NCI-H1092 treated with DMSO at 0.1 percent for 48 hours (cell line): ENCODE measurements at regions not wholly inside any gene's neighbourhood (a gene's known extent, or its start where the extent isn't known, plus 50 kb on each side); places are given as distances from the start of the nearest gene placed in this dataset.
"Not testable (repeated sequence)": the region's sequence is repeated elsewhere in the genome, so short reads cannot be mapped to it uniquely, and the experiment has no call there.

Experiments
- DNase-seq: peaks from one replicate; lab custom pipeline; 2025; lab: John Stamatoyannopoulos, UW

GRCh38 chr2:125224188-125224587 lies 1199.1 kb downstream of the CNTNAP5 start:
- DNase-seq, result no peak

DNA sequence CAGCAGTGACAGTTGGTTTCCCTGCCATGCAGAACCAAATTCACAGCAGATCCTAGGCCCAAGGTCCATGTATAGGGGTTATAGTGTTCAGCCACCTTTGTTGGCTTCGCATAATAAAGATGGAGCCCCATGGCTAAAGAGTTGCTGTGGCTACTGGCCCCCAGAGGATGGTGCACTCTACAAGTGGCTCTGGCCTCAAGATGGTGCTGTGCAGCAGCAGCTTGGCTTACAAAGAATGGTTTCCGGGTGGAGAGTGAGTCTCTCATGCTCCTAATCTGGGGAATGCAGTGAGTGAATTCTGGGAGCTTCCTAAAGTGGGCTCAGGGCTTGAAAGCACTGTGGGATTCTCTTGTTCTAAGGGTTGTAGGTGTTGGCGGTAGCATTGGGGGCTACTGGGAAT lies 1199.7 kb downstream of the CNTNAP5 start:
- no peak for DNase-seq

- no peak for DNase-seq
Observed at GRCh38 chr2:125227843-125228392, 1202.8 kb downstream of the CNTNAP5 start.

DNA sequence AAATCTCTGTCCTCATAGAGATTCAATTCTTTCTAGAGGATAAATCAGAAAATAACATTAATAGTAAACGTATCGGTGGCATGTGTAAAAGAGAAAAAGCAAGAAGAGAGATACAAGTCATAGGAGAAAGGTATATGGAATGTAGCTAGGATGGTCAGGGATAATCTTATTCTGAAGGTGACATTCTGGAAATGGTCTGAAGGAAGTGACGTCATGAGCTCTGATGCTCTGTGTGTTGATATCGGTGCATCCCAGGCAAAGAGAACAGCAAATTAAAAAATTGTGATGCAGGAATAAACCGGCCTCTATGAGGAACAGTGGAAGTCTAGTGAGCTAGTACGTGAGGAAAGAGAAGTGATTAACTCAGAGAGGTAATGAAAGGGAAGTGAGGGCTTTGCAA lies 1215.8 kb downstream of the CNTNAP5 start:
- no peak for DNase-seq

GRCh38 chr2:125243074-125243473 lies 1218.0 kb downstream of the CNTNAP5 start:
- DNase-seq, result no peak

DNA sequence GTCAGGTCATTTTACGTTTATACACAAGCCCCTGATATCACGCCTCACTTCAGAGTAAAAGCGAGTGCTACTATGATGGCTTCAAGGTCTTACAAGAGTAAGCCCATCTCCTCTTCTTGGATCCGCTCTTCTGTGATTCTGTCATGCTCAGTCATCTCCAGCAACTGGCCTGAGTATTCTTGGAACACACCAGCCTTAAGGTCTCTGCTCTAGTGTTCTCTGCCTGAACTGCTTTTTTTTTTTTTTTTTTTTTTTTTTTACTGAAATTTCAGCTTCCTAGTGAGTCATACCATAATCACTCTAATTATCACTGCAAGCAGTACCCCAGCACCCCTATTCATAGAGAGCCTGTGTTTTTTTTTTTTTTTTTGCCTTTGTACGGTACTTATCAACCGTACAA lies 1228.9 kb downstream of the CNTNAP5 start:
- no peak for DNase-seq

- DNase-seq, result no peak
Observed at GRCh38 chr2:125259451-125259850, 1234.4 kb downstream of the CNTNAP5 start.

- DNase-seq, result not testable (repeated sequence)
Observed at GRCh38 chr2:125260366-125260930, 1235.4 kb downstream of the CNTNAP5 start.

DNA sequence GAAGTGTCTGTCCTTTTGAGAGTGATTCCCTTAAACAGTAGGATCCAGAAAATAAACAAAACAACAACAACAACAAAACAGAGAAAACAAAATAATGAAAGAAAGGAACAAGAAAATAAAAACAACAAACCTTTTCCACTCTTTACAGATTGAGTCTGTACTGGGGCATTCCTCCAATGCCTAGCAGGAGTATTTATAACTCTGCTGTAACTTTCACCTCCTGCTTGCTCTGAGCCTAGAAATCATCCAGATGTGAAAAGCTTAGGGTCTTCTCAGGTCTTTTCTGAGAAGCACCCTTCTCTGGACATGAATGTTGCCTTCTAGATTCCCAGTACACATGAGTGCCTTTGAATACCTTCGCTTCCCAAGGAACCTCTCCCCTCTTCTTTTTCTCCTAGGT lies 1239.4 kb downstream of the CNTNAP5 start:
- no peak for DNase-seq

DNA sequence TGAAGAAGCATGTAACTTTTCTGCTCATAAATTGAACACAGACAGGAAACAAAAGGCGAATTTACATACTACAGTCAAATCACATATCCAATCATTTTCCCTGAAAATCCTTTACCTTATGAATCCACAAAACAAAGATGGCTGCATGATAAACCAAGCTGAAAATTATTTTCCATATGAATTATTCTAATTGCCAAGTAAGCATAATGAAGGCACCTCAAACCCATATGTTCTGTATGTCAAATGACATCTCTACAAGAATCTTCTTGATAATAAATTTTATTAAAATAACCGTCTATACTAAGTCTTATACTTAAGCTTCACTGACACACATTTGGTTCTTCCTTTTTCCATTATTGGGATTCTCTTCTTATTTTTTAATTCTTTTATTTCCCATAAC lies 1242.6 kb downstream of the CNTNAP5 start:
- DNase-seq, result no peak

- DNase-seq, result no peak
Observed at GRCh38 chr2:125272651-125273050, 1247.6 kb downstream of the CNTNAP5 start.

DNA sequence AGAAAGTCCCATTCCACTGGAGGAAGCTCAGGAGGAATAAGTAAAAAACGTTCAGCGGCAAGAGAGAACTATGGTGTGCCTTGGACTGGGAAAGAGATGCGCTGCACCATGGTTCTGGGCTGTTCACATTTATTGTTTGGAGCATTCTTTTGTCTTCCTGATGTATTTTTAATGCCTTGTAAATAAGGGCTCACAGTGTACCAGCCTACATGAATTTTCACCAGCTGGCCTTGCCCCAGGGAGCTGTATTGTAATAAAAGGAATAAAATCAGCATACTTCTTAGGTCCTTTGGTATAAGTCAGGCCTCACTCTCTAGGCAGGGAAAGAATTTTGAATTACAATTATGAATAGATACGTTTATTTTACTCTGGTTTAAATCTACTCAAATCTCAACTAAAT lies 1249.6 kb downstream of the CNTNAP5 start:
- no peak for DNase-seq

- no peak for DNase-seq
Observed at GRCh38 chr2:125280265-125280664, 1255.2 kb downstream of the CNTNAP5 start.

- no peak for DNase-seq
Observed at GRCh38 chr2:125281242-125281641, 1256.2 kb downstream of the CNTNAP5 start.

- DNase-seq, result no peak
Observed at GRCh38 chr2:125296742-125297141, 1271.7 kb downstream of the CNTNAP5 start.

DNA sequence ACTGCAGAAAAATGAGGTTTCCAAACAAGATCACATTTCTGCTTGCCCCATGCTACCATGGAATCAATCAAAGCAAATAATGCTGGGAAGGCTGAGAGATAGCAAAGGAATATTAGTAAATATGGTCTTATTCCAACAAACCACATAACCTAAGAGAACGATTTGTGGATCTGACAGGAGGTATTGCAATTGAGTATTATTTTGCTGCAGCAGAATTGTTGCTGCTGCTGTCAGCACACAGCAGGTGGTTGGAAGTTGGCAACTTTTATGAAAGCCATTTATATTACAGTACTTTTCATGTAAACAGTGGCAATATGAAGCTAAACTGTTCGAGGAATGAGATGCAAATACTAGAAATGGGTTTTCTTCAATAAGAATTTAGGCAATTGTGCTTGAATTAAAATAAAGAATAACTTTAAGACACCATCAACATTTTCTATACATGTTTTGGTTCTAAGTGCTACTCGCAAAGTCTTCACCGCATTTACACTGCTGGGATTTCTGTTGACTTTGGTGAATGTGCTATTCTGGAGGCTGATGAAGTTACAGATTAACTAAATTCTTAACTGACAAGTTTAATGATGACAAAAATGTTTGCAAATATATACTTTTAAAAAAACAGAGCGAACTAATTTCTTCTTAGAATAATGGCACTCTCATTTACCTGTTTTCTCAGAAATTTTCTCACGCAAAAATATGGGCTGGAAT lies 1285.7 kb downstream of the CNTNAP5 start:
- DNase-seq, result no peak

GRCh38 chr2:125312342-125312741 lies 1287.3 kb downstream of the CNTNAP5 start:
- DNase-seq, result no peak

DNA sequence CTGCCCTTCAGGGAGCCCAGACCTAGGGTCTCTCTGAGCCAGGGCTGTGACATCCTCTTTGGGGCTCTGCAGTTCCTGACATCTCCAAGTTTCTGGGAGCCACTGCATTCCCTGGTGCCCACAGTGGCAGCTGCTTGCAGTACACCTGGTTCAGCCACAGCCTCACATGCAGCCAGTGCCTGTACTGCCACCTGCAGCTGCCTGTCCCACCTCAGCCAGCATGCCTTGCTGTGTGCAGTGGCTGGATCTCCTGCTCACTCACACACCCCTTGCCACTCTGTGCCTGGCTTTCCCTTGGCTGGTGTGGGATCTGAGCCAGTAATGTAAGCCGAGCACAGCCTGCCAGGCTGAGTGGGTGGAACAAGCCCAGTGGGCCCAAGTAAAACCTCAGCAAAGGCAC lies 1288.7 kb downstream of the CNTNAP5 start:
- no peak for DNase-seq

- DNase-seq, result no peak
Observed at GRCh38 chr2:125318740-125319139, 1293.7 kb downstream of the CNTNAP5 start.

DNA sequence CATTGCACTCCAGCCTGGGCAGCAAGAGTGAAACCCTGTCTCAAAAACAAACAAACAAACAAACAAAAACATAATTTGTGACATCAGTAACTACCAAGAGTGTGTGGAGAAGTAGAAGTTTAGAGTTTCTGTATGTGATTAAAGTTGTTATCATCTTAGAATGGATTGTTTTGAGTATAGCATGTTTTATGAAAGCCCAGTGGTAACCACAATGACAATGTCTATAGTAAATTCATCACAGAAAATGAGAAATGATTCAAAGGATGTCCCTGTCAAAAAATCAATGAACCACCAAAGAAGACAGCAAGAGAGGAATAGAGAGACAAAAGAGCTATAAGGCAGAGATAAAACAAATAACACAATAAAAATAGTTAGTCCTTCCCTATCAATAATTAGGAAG lies 1299.2 kb downstream of the CNTNAP5 start:
- no peak for DNase-seq

GRCh38 chr2:125330133-125330532 lies 1305.0 kb downstream of the CNTNAP5 start:
- DNase-seq, result no peak

- no peak for DNase-seq
Observed at GRCh38 chr2:125341353-125341752, 1314.6 kb upstream of the GYPC start.

DNA sequence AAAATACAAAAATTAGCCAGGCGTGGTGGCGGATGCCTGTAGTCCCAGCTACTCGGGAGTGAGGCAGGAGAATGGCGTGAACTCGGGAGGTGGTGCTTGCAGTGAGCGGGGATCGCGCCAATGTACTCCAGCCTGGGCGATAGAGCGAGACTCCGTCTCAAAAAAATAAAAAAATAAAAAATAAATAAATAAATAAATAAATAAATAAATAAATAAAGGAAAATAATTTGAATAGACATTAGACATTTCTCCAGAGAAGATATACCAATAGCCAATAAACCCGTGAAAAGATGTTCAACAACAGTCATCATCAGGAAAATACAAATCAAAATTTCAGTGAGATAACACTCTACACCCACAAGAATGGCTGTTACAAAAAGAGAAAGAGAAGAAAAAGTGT lies 1302.4 kb upstream of the GYPC start:
- not testable (repeated sequence) for DNase-seq
